ENCODE measurements at regions not wholly inside any gene's neighbourhood (a gene's known extent, or its start where the extent isn't known, plus 50 kb on each side); places are given as distances from the start of the nearest gene placed in this dataset.

- TF ChIP-seq CTCF (IDR thresholded peaks at IDR 0.05; ENCODE audit: low read depth, low read length) (no peak), EZH2phosphoT487 (IDR thresholded peaks at IDR 0.05; ENCODE audit: low read depth) (no peak)
These were observed 1455.3 kb downstream of the GRIK2 start for GRCh38 chr6:102848796-102849195.
